GM21390 (cell line): ENCODE measurements at regions not wholly inside any gene's neighbourhood (a gene's known extent, or its start where the extent isn't known, plus 50 kb on each side); places are given as distances from the start of the nearest gene placed in this dataset.
"Not testable (repeated sequence)": the region's sequence is repeated elsewhere in the genome, so short reads cannot be mapped to it uniquely, and the experiment has no call there.

ENCODE experiments used
- ATAC-seq: cut with Tn5 transposase; IDR thresholded peaks from one replicate; pipeline ENCODE4 v1.9.1; 2021; ENCODE audit not compliant: unreplicated experiment

- no peak for ATAC-seq
These were observed 215.7 kb downstream of the BAMBI start for GRCh38 chr10:28892818-28893547.

DNA sequence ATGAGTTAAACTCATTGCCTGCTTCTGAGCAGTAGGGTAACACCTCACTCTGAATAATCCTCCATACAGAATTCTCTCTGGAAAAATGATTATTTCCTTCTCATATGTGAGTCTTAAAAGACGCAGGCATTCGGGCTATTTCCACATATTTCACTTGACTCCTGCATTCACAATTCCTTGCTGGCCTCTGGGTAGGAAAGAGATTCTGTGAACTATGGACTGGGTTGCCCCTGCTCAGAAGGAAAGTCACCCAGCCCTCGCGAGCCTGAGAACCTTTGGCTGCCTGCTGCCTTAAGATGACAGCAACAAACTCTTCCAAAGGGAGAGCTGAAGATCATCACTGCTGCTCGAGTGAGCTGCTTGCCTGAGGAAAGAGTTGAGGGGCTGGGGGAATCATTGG, 216.8 kb downstream of the BAMBI start:
- no peak for ATAC-seq

DNA sequence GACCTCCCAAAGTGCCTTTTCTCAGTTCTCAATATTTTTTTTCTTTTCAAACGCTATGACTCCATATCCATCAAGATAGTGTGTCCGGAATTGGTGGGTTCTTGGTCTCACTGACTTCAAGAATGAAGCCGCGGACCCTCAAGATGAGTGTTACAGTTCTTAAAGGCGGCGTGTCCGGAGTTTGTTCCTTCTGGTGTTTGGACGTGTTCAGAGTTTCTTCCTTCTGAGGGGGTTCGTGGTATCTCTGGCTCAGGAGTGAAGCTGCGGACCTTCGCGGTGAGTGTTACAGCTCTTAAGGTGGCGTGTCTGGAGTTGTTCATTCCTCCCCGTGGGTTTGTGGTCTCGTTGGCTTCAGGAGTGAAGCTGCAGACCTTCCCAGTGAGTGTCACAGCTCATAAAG, 218.3 kb downstream of the BAMBI start:
- not testable (repeated sequence) for ATAC-seq

- not testable (repeated sequence) for ATAC-seq
These were observed 219.6 kb downstream of the BAMBI start for GRCh38 chr10:28896791-28897409.

DNA sequence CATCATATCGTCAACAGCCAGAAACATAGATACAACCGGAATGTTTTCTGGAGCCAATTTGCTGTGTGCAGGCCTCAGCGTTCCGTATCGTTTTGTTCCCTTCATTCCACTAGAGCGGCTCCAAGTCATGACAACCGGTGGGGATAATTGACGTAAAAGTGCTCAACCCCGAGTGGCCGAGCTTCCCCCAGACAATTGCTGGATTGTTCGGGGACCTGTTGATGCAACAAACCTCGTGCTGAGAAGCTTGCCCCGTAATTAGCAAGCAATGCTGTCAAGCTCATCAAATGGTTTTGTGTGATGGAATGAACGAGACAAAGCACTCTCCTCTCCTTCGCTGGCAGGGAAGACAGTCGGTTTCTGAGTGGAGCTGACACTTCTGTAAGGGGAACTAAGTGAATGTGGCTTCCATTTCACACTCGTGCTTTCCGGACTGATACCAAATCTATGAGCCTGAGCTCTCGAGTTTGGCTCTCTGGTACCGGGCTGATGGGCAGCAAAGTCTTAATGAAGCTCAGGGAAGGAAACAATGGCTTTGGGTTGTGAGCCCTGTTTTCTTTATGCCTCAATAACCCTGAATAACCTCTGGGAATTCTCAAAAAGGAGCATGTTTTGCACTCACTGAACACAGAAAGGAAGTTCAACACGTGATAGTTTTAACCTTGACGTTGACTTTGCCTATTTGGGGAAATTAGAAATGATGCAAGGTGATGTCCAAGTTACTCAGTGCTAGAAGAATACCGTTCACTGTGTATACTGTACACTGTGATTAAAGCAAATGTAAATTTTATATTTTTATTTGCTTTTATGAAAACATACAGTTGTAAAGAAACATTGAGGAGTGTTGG, 220.5 kb downstream of the BAMBI start:
- ATAC-seq, result no peak

DNA sequence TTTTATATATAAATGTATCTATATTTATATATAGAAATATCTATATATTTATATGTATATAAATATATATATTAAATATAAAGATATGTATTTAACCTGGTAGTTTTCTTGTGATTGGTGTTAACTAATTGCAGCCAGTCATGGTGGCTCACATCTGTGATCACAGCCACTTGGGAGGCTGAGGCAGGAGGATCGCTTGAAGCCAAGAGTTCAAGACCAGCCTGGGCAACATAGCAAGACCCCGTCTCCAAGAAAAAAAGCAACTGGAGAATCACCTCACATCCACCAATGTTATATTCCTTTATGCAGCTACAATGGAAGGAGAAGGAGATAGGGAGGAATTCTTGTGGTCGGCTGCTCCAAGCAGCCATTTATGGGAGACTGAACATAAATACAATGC, 224.9 kb downstream of the BAMBI start:
- no peak for ATAC-seq

DNA sequence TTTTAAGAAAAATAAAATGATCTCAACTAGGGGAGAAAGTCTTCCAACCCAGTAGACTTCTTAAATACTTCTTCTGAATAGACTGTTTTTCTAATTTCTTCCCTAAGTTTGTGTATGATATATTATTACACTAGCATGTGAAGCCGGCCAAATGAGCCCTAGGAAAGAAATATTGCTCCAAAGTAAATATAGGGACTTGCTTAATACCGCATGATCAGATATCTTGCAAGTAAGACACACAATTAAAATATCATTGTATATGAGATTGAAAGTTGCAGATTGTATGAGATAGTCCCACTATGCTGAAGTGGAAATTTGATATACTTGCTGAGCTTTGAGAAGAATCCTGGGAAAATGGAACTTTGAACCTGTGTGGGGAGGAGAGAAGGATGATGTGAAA, 225.7 kb downstream of the BAMBI start:
- no peak for ATAC-seq

DNA sequence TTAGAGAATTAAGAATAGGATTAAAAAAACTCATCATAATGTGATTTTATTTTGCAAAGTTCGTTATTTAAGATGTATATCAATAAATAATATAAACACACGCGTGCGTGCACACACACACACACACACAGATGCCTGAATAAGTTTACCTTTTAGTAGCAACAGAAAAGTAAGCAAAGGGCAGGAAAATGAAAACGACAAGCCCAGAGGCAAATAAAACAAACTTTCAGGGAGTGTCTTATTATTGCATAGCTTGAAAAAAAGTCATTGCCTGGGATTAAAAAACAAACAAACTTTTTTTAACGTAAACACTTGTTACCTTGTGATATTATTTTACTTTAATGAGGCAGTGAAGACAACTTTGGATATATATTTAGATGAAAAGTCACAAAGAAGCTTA, 226.4 kb downstream of the BAMBI start:
- ATAC-seq, result no peak

DNA sequence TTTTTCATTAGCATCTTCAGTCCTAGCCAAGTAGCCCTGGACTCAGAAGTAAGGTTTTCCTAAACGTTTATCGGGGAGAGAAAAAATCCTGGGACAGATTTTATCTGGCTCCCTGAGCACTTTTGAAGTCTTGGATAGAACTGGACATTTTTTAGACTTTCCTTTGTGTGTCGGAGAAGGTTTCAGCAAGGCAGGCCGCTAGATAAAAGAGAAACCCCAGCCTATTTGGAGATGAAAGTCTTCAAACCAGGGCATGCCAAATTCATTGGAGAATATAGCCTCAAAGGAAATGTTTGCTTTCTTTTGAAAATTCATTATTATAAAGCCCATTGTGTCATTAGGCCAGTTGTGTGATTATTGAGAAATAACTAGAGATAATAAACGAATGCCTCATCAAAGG, 228.1 kb downstream of the BAMBI start:
- no peak for ATAC-seq

GRCh38 chr10:28906011-28906411, 228.7 kb downstream of the BAMBI start:
- ATAC-seq, result no peak

- ATAC-seq, result no peak
These were observed 229.1 kb downstream of the BAMBI start for GRCh38 chr10:28906415-28906814.

DNA sequence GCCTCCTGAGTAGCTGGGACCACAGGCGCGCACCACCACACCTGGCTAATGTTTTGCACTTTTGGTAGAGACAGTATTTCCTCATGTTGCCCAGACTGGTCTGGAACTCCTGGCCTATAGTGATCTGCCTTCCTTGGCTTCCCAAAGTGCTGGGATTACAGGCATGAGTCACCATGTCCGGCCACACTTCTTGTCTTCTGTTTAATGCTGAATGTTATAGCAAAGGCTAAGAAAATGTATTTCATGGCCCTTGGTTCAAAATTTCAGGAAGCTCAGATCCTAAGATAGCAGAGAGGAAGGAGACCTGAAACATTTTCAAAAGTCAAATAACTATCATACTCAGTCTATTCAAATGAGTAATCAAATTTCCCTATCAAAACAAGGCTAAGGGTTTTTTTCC, 229.6 kb downstream of the BAMBI start:
- no peak for ATAC-seq

DNA sequence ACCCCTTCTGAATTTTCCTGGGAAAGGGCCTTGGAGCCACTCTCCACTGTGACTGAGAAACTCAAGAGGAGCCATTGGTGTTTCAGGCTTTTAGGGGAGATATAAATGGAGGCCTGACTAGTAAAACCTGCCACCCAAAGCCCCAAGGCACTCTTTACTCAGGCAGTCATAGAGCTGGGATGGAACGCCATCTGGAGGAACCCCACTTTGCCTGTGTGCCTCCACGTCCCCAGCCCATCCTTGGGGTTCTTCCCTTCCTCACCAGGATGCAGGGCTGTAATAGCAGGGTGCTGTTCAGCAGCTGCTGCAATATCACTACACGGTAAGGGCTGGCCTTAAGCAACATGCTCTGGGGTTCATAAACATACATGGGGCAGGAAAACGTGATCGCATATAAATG, 232.6 kb downstream of the BAMBI start:
- ATAC-seq, result no peak

GRCh38 chr10:28910956-28911355, 233.6 kb downstream of the BAMBI start:
- ATAC-seq, result no peak

DNA sequence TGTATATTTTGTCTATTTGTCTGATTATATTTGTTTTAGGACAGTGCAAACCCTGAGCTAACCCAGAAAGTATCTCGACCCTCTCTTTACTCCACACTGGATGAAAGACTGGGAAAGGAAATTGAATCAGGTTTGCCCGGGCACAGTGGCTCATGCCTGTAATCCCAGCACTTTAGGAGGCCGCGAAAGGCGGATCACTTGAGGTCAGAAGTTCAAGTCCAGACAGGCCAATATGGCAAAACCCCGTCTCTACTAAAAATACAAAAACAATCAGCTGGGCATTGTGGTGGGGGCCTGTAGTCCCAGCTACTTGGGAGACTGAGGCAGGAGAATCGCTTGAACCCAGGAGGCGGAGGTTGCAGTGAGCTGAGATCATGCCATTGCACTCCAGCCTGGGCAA, 234.2 kb downstream of the BAMBI start:
- ATAC-seq, result not testable (repeated sequence)

DNA sequence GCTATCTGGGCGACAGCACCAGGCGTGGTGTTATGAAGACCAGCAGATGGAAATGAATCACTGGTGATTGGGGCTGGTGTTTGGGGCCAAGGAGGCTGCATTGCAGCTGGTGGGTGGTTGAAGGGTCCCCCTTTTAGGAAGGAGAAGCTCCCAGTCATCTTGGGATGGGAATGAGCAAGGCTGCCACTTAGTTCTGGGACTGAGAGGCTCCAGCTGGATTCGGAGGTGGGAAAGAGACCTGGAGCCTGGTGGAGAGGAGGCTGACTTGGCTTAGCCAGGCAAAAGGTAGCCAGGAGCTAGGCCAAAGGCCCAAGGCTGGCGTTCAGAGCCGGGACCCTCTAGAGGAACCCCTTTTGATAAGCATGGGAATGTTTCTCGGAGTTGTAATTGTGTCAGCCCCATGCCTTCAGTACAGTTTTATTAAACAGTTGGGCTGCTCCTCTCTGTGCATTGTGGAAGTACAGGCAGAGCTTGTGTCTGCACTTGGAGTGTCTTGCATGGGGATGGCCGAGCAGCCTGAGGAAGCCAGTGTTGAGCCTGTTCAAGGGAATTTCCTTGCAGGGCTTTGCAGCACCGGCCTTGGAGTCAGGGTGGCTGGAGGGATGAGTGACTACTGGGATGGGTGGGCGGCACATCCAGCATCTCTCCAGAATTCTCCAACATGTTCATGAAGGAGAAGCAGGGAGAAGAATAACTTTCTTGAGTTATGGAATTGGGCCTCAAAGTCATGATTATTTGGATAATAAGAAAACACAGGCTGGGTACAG, 234.9 kb downstream of the BAMBI start:
- ATAC-seq, result no peak

- no peak for ATAC-seq
These were observed 236.3 kb downstream of the BAMBI start for GRCh38 chr10:28913436-28914237.

- no peak for ATAC-seq
These were observed 237.4 kb downstream of the BAMBI start for GRCh38 chr10:28914701-28915100.

DNA sequence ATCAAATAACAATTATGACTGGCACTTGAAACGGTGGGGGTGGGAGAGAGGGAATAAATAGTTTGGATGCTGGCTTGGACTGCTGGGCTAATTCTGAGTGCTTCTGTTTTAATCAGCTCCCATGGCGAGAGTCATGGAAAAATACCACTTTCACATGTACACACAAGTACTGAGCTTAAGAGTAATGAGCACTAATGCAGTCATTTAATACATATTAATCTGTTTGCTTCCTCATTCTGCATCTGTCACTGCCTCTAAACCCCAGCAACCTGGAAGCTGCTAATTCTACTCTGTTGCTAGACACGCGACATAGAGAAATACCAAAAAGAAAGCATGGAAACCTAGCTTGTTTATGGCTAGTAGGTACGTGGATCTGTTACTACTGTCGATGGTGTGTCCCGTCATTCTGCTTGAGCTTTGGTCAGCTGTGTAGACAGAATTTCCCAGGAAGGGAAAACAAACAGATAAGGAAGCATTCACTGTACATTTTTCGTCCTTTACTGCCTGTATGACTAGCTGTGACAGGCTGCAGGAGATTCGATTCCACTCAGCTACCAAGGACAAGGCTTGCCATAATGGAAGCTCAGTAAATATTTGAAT, 238.8 kb downstream of the BAMBI start:
- ATAC-seq, result no peak

DNA sequence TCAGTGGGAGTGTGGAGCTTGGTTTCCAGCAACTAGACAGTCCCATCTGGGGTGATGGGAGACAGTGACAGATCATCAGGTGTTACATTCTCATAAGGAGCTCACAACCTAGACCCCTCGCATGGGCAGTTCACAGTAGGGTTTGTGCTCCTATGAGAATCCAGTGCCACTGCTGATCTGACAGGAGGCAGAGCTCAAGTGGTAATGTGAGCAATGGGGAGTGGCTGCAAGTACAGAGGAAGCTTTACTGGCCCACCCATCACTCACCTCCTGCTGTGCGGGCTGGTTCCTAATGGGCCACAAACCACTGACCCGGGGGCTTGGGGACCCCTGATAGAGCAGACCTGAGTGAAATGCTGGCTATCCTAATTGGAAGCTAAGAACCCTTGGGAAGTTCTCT, 242.8 kb downstream of the BAMBI start:
- no peak for ATAC-seq
